ENCODE measurements at regions not wholly inside any gene's neighbourhood (a gene's known extent, or its start where the extent isn't known, plus 50 kb on each side); places are given as distances from the start of the nearest gene placed in this dataset.

- TF ChIP-seq, protein P1, sequence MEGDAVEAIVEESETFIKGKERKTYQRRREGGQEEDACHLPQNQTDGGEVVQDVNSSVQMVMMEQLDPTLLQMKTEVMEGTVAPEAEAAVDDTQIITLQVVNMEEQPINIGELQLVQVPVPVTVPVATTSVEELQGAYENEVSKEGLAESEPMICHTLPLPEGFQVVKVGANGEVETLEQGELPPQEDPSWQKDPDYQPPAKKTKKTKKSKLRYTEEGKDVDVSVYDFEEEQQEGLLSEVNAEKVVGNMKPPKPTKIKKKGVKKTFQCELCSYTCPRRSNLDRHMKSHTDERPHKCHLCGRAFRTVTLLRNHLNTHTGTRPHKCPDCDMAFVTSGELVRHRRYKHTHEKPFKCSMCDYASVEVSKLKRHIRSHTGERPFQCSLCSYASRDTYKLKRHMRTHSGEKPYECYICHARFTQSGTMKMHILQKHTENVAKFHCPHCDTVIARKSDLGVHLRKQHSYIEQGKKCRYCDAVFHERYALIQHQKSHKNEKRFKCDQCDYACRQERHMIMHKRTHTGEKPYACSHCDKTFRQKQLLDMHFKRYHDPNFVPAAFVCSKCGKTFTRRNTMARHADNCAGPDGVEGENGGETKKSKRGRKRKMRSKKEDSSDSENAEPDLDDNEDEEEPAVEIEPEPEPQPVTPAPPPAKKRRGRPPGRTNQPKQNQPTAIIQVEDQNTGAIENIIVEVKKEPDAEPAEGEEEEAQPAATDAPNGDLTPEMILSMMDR (IDR thresholded peaks at IDR 0.05 in 4 of 5, conservative IDR thresholded peaks at IDR 0.05 in 1 of 5) = no peak
- TF ChIP-seq POLR2A (IDR thresholded peaks at IDR 0.05) = no peak
These were observed 246.7 kb downstream of the HS3ST1 start for GRCh38 chr4:11182031-11182430.

All from gastrocnemius medialis (tissue), 4 donors.